Type B pancreatic cell (in vitro differentiated cells): ENCODE measurements at regions not wholly inside any gene's neighbourhood (a gene's known extent, or its start where the extent isn't known, plus 50 kb on each side); places are given as distances from the start of the nearest gene placed in this dataset.

ENCODE experiments used
- DNase-seq: peaks from one replicate; pipeline ENCODE4 v3.0.0; 2021; ENCODE audit warnings: mixed read lengths; ENCODE audit not compliant: unreplicated experiment; ENCODE audit errors: extremely low spot score
- H3K27ac Mint-ChIP-seq: 2 replicates; pipeline ENCODE4 v1.8.0; 2021; ENCODE audit warnings: mild to moderate bottlenecking, mixed read lengths
- H3K27me3 Mint-ChIP-seq: 2 replicates; pipeline ENCODE4 v1.8.0; 2021; ENCODE audit warnings: mixed read lengths
- H3K36me3 Mint-ChIP-seq: 2 replicates; pipeline ENCODE4 v1.8.0; 2021; ENCODE audit warnings: mixed read lengths
- H3K4me1 Mint-ChIP-seq: one replicate; pipeline ENCODE4 v1.8.0; 2021; ENCODE audit warnings: mixed read lengths; ENCODE audit not compliant: unreplicated experiment
- H3K4me3 Mint-ChIP-seq: 2 replicates; pipeline ENCODE4 v1.8.0; 2021; ENCODE audit warnings: mild to moderate bottlenecking, mixed read lengths
- H3K9me3 Mint-ChIP-seq: 2 replicates; pipeline ENCODE4 v1.8.0; 2021; ENCODE audit warnings: mixed read lengths
- TF ChIP-seq, protein P1 (sequence below): fragments of 200-600 bp; sonication (generic); conservative IDR thresholded peaks from 2 replicates; pipeline ENCODE4 v1.5.0; 2021; ENCODE audit warnings: antibody characterized with exemption, mild to moderate bottlenecking

DNA sequence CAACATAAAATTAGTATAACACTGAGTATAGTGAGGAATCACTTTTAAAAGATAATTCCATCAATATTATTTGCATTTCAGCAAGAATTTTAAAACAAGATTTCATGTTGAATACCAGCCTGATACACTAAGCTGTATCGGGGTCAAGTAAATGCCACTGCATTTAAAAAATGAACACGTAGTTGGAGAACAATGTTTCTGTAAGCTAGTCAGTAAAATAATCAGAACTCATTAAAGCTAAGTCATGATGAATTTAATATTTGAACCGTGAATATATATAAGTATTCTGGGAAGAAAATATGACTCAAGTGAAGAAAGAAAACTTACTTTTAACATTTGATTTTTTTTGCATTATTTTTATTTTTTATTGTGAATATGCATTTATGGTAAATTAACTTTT, 611.0 kb upstream of the PABPC4L start:
- H3K27ac Mint-ChIP-seq: no peak overlapping the region
- TF ChIP-seq, protein P1, sequence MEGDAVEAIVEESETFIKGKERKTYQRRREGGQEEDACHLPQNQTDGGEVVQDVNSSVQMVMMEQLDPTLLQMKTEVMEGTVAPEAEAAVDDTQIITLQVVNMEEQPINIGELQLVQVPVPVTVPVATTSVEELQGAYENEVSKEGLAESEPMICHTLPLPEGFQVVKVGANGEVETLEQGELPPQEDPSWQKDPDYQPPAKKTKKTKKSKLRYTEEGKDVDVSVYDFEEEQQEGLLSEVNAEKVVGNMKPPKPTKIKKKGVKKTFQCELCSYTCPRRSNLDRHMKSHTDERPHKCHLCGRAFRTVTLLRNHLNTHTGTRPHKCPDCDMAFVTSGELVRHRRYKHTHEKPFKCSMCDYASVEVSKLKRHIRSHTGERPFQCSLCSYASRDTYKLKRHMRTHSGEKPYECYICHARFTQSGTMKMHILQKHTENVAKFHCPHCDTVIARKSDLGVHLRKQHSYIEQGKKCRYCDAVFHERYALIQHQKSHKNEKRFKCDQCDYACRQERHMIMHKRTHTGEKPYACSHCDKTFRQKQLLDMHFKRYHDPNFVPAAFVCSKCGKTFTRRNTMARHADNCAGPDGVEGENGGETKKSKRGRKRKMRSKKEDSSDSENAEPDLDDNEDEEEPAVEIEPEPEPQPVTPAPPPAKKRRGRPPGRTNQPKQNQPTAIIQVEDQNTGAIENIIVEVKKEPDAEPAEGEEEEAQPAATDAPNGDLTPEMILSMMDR: no peak
- H3K9me3 Mint-ChIP-seq: peaks cover 4% of the 10 kb centered on the region
- DNase-seq: no peak
- H3K27me3 Mint-ChIP-seq: no peaks in the 10 kb centered on the region
- no peak overlapping the region for H3K4me3 Mint-ChIP-seq
- H3K36me3 Mint-ChIP-seq: no peaks in the 10 kb centered on the region
- H3K4me1 Mint-ChIP-seq: no peaks in the 10 kb centered on the region

DNA sequence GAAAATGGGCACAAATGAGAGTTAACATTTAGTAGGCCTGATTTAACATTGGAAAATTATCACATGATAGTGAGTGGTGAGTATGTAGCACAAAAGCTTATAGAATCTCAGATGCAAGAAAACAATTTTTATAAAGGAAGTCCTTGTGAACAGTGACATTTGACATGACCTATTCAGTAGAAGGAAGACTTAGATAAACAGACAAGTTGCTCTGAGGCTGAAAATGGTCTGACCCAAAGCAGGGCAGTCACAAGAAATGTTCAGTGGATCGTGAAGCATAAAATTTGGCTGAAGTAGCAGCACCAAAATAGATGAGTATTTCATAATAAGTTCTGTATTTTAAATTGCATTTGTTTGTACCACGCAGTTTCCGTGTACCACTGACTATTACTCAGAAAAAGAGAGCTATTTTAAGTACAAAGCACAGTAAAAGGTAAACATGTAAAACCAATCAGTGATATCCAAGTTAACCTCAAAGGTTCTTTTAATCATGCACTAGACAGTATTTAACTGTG, 605.7 kb upstream of the PABPC4L start:
- no peak for DNase-seq
- Mint-ChIP-seq H3K27me3 (no peaks in the 10 kb centered on the region), H3K4me3 (no peak overlapping the region), H3K27ac (no peak overlapping the region), H3K9me3 (no peaks in the 10 kb centered on the region), H3K36me3 (no peaks in the 10 kb centered on the region), H3K4me1 (no peaks in the 10 kb centered on the region)
- TF ChIP-seq, protein P1: no peak

DNA sequence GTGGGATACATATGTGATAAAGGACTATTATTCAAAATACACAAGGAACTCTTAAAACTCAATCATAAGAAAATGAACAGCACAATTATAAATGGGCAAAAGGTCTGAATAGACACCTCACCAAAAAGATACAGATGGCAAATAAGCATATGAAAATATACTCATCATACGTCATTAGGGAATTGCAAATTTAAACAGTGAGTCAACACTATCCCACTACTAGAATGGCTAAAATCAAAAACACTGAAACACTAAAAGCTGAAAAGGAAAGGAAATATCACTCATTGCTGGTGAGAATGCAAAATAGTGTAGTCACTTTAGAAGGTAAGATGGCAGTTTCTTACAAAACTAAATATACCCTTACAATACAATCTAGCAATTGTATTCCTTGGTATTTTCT, 597.0 kb upstream of the PABPC4L start:
- no peak for DNase-seq
- H3K27ac Mint-ChIP-seq: no peak overlapping the region
- H3K4me3 Mint-ChIP-seq: no peak overlapping the region
- no peaks in the 10 kb centered on the region for H3K9me3 Mint-ChIP-seq
- H3K36me3 Mint-ChIP-seq: no peaks in the 10 kb centered on the region
- TF ChIP-seq, protein P1: no peak
- no peaks in the 10 kb centered on the region for H3K27me3 Mint-ChIP-seq
- H3K4me1 Mint-ChIP-seq: no peaks in the 10 kb centered on the region

DNA sequence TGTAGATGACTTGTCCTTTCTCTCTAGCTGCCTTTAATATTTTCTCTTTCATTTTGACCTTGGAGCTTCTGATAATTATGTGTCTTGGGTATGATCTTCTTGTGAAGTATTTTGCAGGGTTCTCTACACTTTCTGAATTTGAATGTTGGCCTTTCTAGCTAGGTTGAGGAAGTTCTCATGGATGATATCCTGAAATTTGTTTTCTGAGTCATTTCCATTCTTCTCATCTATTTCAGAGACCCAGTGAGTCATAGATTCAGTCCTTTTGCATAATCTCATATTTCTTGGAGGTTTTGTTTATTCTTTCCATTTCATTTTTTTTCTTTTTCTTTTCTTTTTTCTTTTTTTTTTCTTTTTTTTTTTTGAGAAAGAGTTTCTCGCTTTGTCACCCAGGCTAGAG, 585.7 kb upstream of the PABPC4L start:
- no peak overlapping the region for H3K27ac Mint-ChIP-seq
- no peak for DNase-seq
- no peaks in the 10 kb centered on the region for H3K27me3 Mint-ChIP-seq
- no peaks in the 10 kb centered on the region for H3K36me3 Mint-ChIP-seq
- H3K4me3 Mint-ChIP-seq: no peak overlapping the region
- TF ChIP-seq, protein P1: no peak
- peaks cover 3% of the 10 kb centered on the region for H3K9me3 Mint-ChIP-seq
- no peaks in the 10 kb centered on the region for H3K4me1 Mint-ChIP-seq

DNA sequence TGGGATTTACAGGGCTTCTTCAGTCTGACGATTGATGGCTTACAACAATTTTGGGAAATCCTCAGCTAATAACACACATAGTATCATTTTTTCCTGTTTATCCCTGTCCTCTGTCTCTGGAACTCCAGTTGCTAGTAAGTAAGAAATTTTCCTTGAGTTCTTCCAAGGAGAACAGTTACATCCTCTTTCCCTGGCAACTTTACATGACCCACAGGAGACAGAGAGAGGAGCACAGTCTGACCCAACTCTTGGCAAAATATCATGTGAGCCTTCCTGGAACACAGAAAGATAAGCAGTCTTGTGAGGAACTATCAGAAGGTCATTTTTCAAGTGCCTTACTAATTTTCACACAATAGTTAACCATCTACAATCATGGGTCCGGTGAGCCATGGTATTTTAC, 578.7 kb upstream of the PABPC4L start:
- Mint-ChIP-seq H3K27ac (no peak overlapping the region), H3K4me1 (no peaks in the 10 kb centered on the region), H3K4me3 (no peak overlapping the region), H3K9me3 (no peaks in the 10 kb centered on the region), H3K36me3 (no peaks in the 10 kb centered on the region), H3K27me3 (no peaks in the 10 kb centered on the region)
- no peak for DNase-seq
- TF ChIP-seq, protein P1: no peak

DNA sequence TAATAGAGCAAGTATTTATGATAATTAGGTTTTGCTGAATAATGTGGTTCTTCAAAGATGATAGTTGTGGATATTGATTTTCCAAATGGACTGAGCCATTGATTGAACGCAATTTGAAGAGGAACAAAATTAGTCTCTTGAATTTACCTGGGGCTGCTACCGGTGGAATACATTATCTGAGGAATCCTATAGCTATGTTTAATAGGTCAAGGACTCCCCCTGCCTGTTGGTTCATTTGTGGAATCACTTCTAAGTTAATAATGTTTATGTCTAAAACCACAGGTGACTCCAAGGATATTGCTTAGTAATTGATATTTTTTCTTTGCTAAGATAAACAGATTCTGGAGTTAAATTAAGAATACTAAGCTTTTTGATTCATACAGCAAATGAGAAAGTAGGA, 576.0 kb upstream of the PABPC4L start:
- no peak for DNase-seq

More for the DNA sequence above, 576.0 kb upstream of the PABPC4L start:
- Mint-ChIP-seq H3K27me3 (no peaks in the 10 kb centered on the region), H3K4me3 (no peak overlapping the region), H3K36me3 (no peaks in the 10 kb centered on the region), H3K9me3 (no peaks in the 10 kb centered on the region), H3K4me1 (no peaks in the 10 kb centered on the region), H3K27ac (no peak overlapping the region)
- TF ChIP-seq, protein P1: peak; percentile 60
